H1 (cell line): ENCODE measurements at regions not wholly inside any gene's neighbourhood (a gene's known extent, or its start where the extent isn't known, plus 50 kb on each side); places are given as distances from the start of the nearest gene placed in this dataset.

Experiments
- CTCF ChIA-PET: fragments of 300-600 bp; sonication (Branson Sonifier 250); formaldehyde crosslinking; loops from one replicate; lab custom pipeline; 2021; ENCODE audit not compliant: partially characterized antibody; lab: Charles Lee
- POLR2A ChIA-PET: fragments of 300-600 bp; sonication (Branson Sonifier 250); formaldehyde crosslinking; loops from one replicate; lab custom pipeline; 2021; ENCODE audit warnings: inconsistent platforms; ENCODE audit not compliant: partially characterized antibody; lab: Charles Lee
- DNase-seq, 2 experiments: peaks; one replicate each; pipeline versions ENCODE4 v3.0.0 to v3.0.0-alpha.2; 2010 to 2022; ENCODE audit warnings: low spot score in 2 of 2, low read depth in 1 of 2, mixed read lengths in 1 of 2
- FAIRE-seq: peaks from 2 replicates; lab custom pipeline; 2011; peaks lifted over from hg19 to GRCh38; lab: Jason Lieb, UNC
- H2AFZ ChIP-seq: 2 replicates; pipeline ENCODE4 v1.8.1; 2012; ENCODE audit warnings: low read length, inconsistent platforms
- H2AK5ac ChIP-seq: 2 replicates; pipeline ENCODE4 v1.6.1; 2013; ENCODE audit warnings: low read depth, low read length
- H2BK120ac ChIP-seq: replicated peaks from 2 replicates; pipeline ENCODE3; 2013; ENCODE audit warnings: low read depth, low read length, inconsistent platforms
- H2BK12ac ChIP-seq: 2 replicates; pipeline ENCODE4 v1.6.1; 2013; ENCODE audit warnings: low read depth, low read length
- H2BK15ac ChIP-seq: 2 replicates; pipeline ENCODE4 v1.6.1; 2013; ENCODE audit warnings: low read length
- H2BK20ac ChIP-seq: 2 replicates; pipeline ENCODE4 v1.6.1; 2013; ENCODE audit warnings: low read length
- H2BK5ac ChIP-seq: 2 replicates; pipeline ENCODE4 v1.6.1; 2013; ENCODE audit warnings: low read depth, low read length
- H3K14ac ChIP-seq: 2 replicates; pipeline ENCODE4 v1.6.1; 2013; ENCODE audit warnings: inconsistent platforms; ENCODE audit not compliant: insufficient read length
- H3K18ac ChIP-seq: 2 replicates; pipeline ENCODE4 v1.6.1; 2013; ENCODE audit warnings: low read length; ENCODE audit errors: extremely low read depth
- H3K23ac ChIP-seq: 2 replicates; pipeline ENCODE4 v1.6.1; 2013; ENCODE audit warnings: inconsistent platforms; ENCODE audit not compliant: insufficient read length
- H3K23me2 ChIP-seq: 2 replicates; pipeline ENCODE4 v1.6.1; 2013; ENCODE audit warnings: low read depth, low read length
- H3K27ac ChIP-seq: 2 replicates; pipeline ENCODE4 v1.6.1; 2011; ENCODE audit warnings: low read depth, low read length, inconsistent platforms
- H3K27me3 ChIP-seq, 4 experiments: replicated peaks in 1 of 4; 1 replicate in 1 of 4; 2 replicates in 3 of 4; pipeline versions ENCODE4 v1.6.1 to v1.8.1; 2011 to 2013; ENCODE audit warnings: low read length in 3 of 4, mild to moderate bottlenecking in 3 of 4, inconsistent platforms in 2 of 4, mixed read lengths in 2 of 4, moderate library complexity in 1 of 4; ENCODE audit not compliant: control insufficient read depth in 3 of 4, insufficient read depth in 3 of 4; ENCODE audit errors: extremely low read depth in 1 of 4
- H3K36me3 ChIP-seq, 4 experiments: 2 replicates each; pipeline versions ENCODE4 v1.6.1 to v1.8.1; 2011 to 2013; ENCODE audit warnings: mild to moderate bottlenecking in 4 of 4, low read length in 3 of 4, moderate library complexity in 2 of 4, control low read depth in 1 of 4, inconsistent platforms in 1 of 4; ENCODE audit not compliant: insufficient read depth in 4 of 4, control insufficient read depth in 2 of 4
- H3K4ac ChIP-seq: replicated peaks from 2 replicates; pipeline ENCODE3; 2013; ENCODE audit warnings: low read length, low read depth, mixed read lengths, inconsistent platforms; ENCODE audit not compliant: insufficient read length
- H3K4me1 ChIP-seq, 4 experiments: replicated peaks in 1 of 4; 1 replicate in 1 of 4; 2 replicates in 3 of 4; pipeline versions ENCODE4 v1.6.1 to v1.8.1; 2011 to 2013; ENCODE audit warnings: low read length in 3 of 4, inconsistent platforms in 2 of 4, mixed read lengths in 1 of 4; ENCODE audit not compliant: insufficient read depth in 4 of 4, control insufficient read depth in 3 of 4
- H3K4me2 ChIP-seq, 2 experiments: 2 replicates each; pipeline versions ENCODE4 v1.6.1 to v1.8.1; 2011 to 2013; ENCODE audit warnings: low read depth in 2 of 2, low read length in 2 of 2, control low read depth in 1 of 2, inconsistent platforms in 1 of 2, mild to moderate bottlenecking in 1 of 2; ENCODE audit not compliant: insufficient read depth in 1 of 2
- H3K4me3 ChIP-seq, 4 experiments: fragments of 200-600, 300-600 bp in 1 of 4; sonication (generic), shearing (Covaris generic), sonication (Bioruptor Twin) in 1 of 4; 2 replicates each; pipeline versions ENCODE4 v1.5.1 to v1.8.1; 2011 to 2016; ENCODE audit warnings: low read length in 4 of 4, low read depth in 3 of 4, control low read depth in 2 of 4, inconsistent platforms in 2 of 4, mild to moderate bottlenecking in 2 of 4, mixed read lengths in 1 of 4, moderate library complexity in 1 of 4; ENCODE audit not compliant: insufficient read depth in 2 of 4; ENCODE audit errors: extremely low read depth in 1 of 4
- H3K56ac ChIP-seq: replicated peaks from 2 replicates; pipeline ENCODE3; 2013; ENCODE audit warnings: low read depth, mild to moderate bottlenecking, mixed read lengths, low read length, inconsistent platforms; ENCODE audit not compliant: insufficient read length
- H3K79me1 ChIP-seq: 2 replicates; pipeline ENCODE4 v1.6.1; 2013; ENCODE audit warnings: low read depth, low read length, control low read depth
- H3K79me2 ChIP-seq, 2 experiments: 2 replicates each; pipeline versions ENCODE4 v1.6.1 to v1.8.1; 2012 to 2013; ENCODE audit warnings: low read length in 2 of 2, mild to moderate bottlenecking in 2 of 2, inconsistent platforms in 1 of 2; ENCODE audit not compliant: insufficient read depth in 2 of 2, control insufficient read depth in 1 of 2
- H3K9ac ChIP-seq, 4 experiments: replicated peaks in 1 of 4; 1 replicate in 1 of 4; 2 replicates in 3 of 4; pipeline versions ENCODE4 v1.6.1 to v1.8.1; 2011 to 2013; ENCODE audit warnings: low read depth in 3 of 4, low read length in 3 of 4, control low read depth in 2 of 4, mild to moderate bottlenecking in 2 of 4, moderate library complexity in 2 of 4, inconsistent platforms in 1 of 4; ENCODE audit errors: extremely low read depth in 1 of 4
- H3K9me3 ChIP-seq, 2 experiments: 2 replicates each; pipeline versions ENCODE4 v1.6.1 to v1.8.1; 2012 to 2013; ENCODE audit warnings: mild to moderate bottlenecking in 2 of 2, moderate library complexity in 2 of 2, control low read depth in 1 of 2, inconsistent platforms in 1 of 2, low read depth in 1 of 2, low read length in 1 of 2, mixed read lengths in 1 of 2; ENCODE audit not compliant: insufficient read depth in 2 of 2
- H4K20me1 ChIP-seq, 2 experiments: replicated peaks in 1 of 2; 2 replicates each; pipeline versions ENCODE3 to v1.8.1; 2011 to 2013; ENCODE audit warnings: inconsistent platforms in 2 of 2, low read length in 2 of 2, mild to moderate bottlenecking in 1 of 2; ENCODE audit not compliant: insufficient read depth in 2 of 2, control insufficient read depth in 1 of 2
- H4K5ac ChIP-seq: 2 replicates; pipeline ENCODE4 v1.6.1; 2013; ENCODE audit warnings: low read length, low read depth, mixed read lengths, inconsistent platforms; ENCODE audit not compliant: insufficient read length
- H4K8ac ChIP-seq: 2 replicates; pipeline ENCODE4 v1.8.0; 2013; ENCODE audit warnings: mild to moderate bottlenecking, moderate library complexity, low read length, inconsistent platforms; ENCODE audit not compliant: insufficient read depth; ENCODE audit errors: extremely low read depth
- H4K91ac ChIP-seq: replicated peaks from 2 replicates; pipeline ENCODE3; 2013; ENCODE audit warnings: low read length, mixed read lengths, inconsistent platforms; ENCODE audit not compliant: insufficient read length
- CHD2 ChIP-seq: IDR thresholded peaks from 2 replicates; pipeline ENCODE4 v1.6.1; 2012; ENCODE audit warnings: low read length, improper control_type of control experiment
- HDAC2 ChIP-seq, 2 experiments: fragments of 300-600 bp in 1 of 2; sonication (generic) in 1 of 2; IDR thresholded peaks; 2 replicates each; pipeline ENCODE4 v1.6.1; 2011 to 2012; ENCODE audit warnings: low read depth in 2 of 2, low read length in 2 of 2, mild to moderate bottlenecking in 2 of 2, moderate library complexity in 2 of 2, borderline replicate concordance in 1 of 2, inconsistent platforms in 1 of 2
- WGBS, 2 experiments: shearing (Covaris generic) in 1 of 2; methylation state at CpG; one replicate each; pipeline versions ENCODE4 v1.1.6 to v1.1.7; 2013 to 2015; ENCODE audit warnings: low lambda C conversion rate in 2 of 2, mixed read lengths in 2 of 2, inconsistent platforms in 1 of 2, low coverage in 1 of 2, missing lambda C conversion rate in 1 of 2; ENCODE audit not compliant: insufficient replicate concordance in 2 of 2, insufficient coverage in 1 of 2, insufficient read length in 1 of 2; ENCODE audit errors: extremely low coverage in 1 of 2, missing lambda C conversion rate in 1 of 2; 5-methylcytosine and 5-hydroxymethylcytosine counted together

- Histone ChIP-seq H2AK5ac (no peak overlapping the region), H2BK15ac (no peak overlapping the region), H3K23me2 (no peaks in the 10 kb centered on the region), H3K79me1 (no peaks in the 10 kb centered on the region), H2BK120ac (no peak overlapping the region), H3K4me3 (no peak overlapping the region), H2BK20ac (no peak overlapping the region), H4K20me1 (no peaks in the 10 kb centered on the region), H3K27ac (no peak overlapping the region), H3K56ac (no peak overlapping the region), H3K9ac (no peak overlapping the region), H3K18ac (no peak overlapping the region), H2BK5ac (no peak overlapping the region), H3K4me1 (peaks cover 0 to 8% (median 2%) of the 10 kb centered on the region in 4 experiments; a peak in 4 of 7 replicates), H3K14ac (no peak overlapping the region), H3K9me3 (no peaks in the 10 kb centered on the region), H4K5ac (no peak overlapping the region), H2BK12ac (no peak overlapping the region), H3K4ac (no peak overlapping the region), H3K79me2 (no peaks in the 10 kb centered on the region), H2AFZ (no peak overlapping the region), H4K8ac (no peak overlapping the region), H3K23ac (no peak overlapping the region), H3K4me2 (no peak overlapping the region), H4K91ac (no peak overlapping the region), H3K36me3 (no peaks in the 10 kb centered on the region), H3K27me3 (no peaks in the 10 kb centered on the region)
- DNase-seq = no peak
- ChIA-PET CTCF (interaction anchor here (0.6 kb wide), 2 partner anchors 18 to 212 kb away, joined by 3 read pairs; no protein-coding TSS in a partner anchor), POLR2A (no interaction called here)
- 94% methylated on average over 2 of the region's 2 CpGs; no CpG with 5 or more reads in 1 of the 2 experiments for WGBS, 2 experiments
- no peak for FAIRE-seq
- no peak for TF ChIP-seq HDAC2 (IDR thresholded peaks at IDR 0.05; ENCODE audit: borderline replicate concordance in 1 of 2, low read depth in 2 of 2, low read length in 2 of 2)
- TF ChIP-seq CHD2 = no peak
Observed at GRCh38 chr16:7031031-7031430, 301.6 kb upstream of the RBFOX1 start.
